HepG2 (cell line): ENCODE measurements at regions not wholly inside any gene's neighbourhood (a gene's known extent, or its start where the extent isn't known, plus 50 kb on each side); places are given as distances from the start of the nearest gene placed in this dataset.

Experiments used
- ELK4 ChIP-seq: sonication (generic); formaldehyde crosslinking; IDR thresholded peaks from 2 replicates; pipeline ENCODE4 v1.9.0; 2021; ENCODE audit warnings: missing genetic modification reagents, borderline replicate concordance
- FOXA3 ChIP-seq: IDR thresholded peaks from 2 replicates; pipeline ENCODE4 v1.6.1; 2016; ENCODE audit warnings: missing genetic modification reagents, missing compliant biosample characterization
- KLF12 ChIP-seq: sonication (generic); formaldehyde crosslinking; IDR thresholded peaks from 2 replicates; pipeline ENCODE4 v1.4.0; 2020; ENCODE audit warnings: missing genetic modification reagents, borderline replicate concordance
- MAZ ChIP-seq, 2 experiments: sonication (generic) in 1 of 2; formaldehyde crosslinking in 1 of 2; IDR thresholded peaks; 2 replicates each; pipeline versions ENCODE4 v1.5.0 to v1.6.1; 2012 to 2020; ENCODE audit warnings: low read depth in 2 of 2, mild to moderate bottlenecking in 2 of 2, borderline replicate concordance in 1 of 2, improper control_type of control experiment in 1 of 2, low read length in 1 of 2, missing genetic modification reagents in 1 of 2, moderate library complexity in 1 of 2
- PITX1 ChIP-seq: sonication (generic); formaldehyde crosslinking; IDR thresholded peaks from 2 replicates; pipeline ENCODE4 v1.5.1; 2020; ENCODE audit warnings: mild to moderate bottlenecking, missing genetic modification reagents
- RFXANK ChIP-seq: IDR thresholded peaks from 2 replicates; pipeline ENCODE4 v1.6.1; 2016
- SYNCRIP ChIP-seq: fragments of 200-400 bp; formaldehyde crosslinking; IDR thresholded peaks from 2 replicates; pipeline ENCODE4 v1.6.1; 2018; ENCODE audit warnings: mild to moderate bottlenecking, low read depth, low read length; ENCODE audit not compliant: insufficient read depth
- TFDP1 ChIP-seq: IDR thresholded peaks from 2 replicates; pipeline ENCODE4 v1.6.1; 2016; ENCODE audit warnings: missing compliant biosample characterization, missing genetic modification reagents, borderline replicate concordance
- TSC22D2 ChIP-seq: sonication (generic); formaldehyde crosslinking; IDR thresholded peaks from 2 replicates; pipeline ENCODE4 v1.5.1; 2020; ENCODE audit warnings: missing genetic modification reagents, mild to moderate bottlenecking, borderline replicate concordance
- XRCC5 ChIP-seq: fragments of 200-400 bp; formaldehyde crosslinking; optimal IDR thresholded peaks from 2 replicates; pipeline ENCODE3; 2017; ENCODE audit warnings: mild to moderate bottlenecking, low read length
- ZBTB46 ChIP-seq: sonication (generic); formaldehyde crosslinking; IDR thresholded peaks from 2 replicates; pipeline ENCODE4 v1.4.0; 2020; ENCODE audit warnings: mild to moderate bottlenecking, missing genetic modification reagents, borderline replicate concordance
- ZGPAT ChIP-seq: IDR thresholded peaks from 2 replicates; pipeline ENCODE4 v1.6.1; 2016; ENCODE audit warnings: mild to moderate bottlenecking
- ZMYM4 ChIP-seq: sonication (generic); formaldehyde crosslinking; IDR thresholded peaks from 2 replicates; pipeline ENCODE4 v1.8.1; 2023; ENCODE audit warnings: mild to moderate bottlenecking, missing genetic modification reagents
- ZNF264 ChIP-seq: sonication (generic); formaldehyde crosslinking; IDR thresholded peaks from 2 replicates; pipeline ENCODE4 v1.4.0; 2020; ENCODE audit warnings: missing genetic modification reagents
- ZNF350 ChIP-seq: sonication (generic); formaldehyde crosslinking; IDR thresholded peaks from 2 replicates; pipeline ENCODE4 v1.4.0; 2020; ENCODE audit warnings: mild to moderate bottlenecking, low read depth, missing genetic modification reagents, borderline replicate concordance
- ZNF367 ChIP-seq: sonication (generic); formaldehyde crosslinking; IDR thresholded peaks from 2 replicates; pipeline ENCODE4 v1.4.0; 2020; ENCODE audit warnings: missing genetic modification reagents, borderline replicate concordance
- ZNF414 ChIP-seq: sonication (generic); formaldehyde crosslinking; IDR thresholded peaks from 2 replicates; pipeline ENCODE4 v1.5.0; 2020; ENCODE audit warnings: missing genetic modification reagents
- ZNF503 ChIP-seq: sonication (generic); formaldehyde crosslinking; IDR thresholded peaks from 2 replicates; pipeline ENCODE4 v1.4.0; 2020; ENCODE audit warnings: missing genetic modification reagents
- ZNF558 ChIP-seq: sonication (generic); formaldehyde crosslinking; IDR thresholded peaks from 2 replicates; pipeline ENCODE4 v1.9.0; 2022; ENCODE audit warnings: mild to moderate bottlenecking, missing genetic modification reagents, borderline replicate concordance
- ZNF747 ChIP-seq: sonication (generic); formaldehyde crosslinking; IDR thresholded peaks from 2 replicates; pipeline ENCODE4 v1.8.1; 2023; ENCODE audit warnings: missing genetic modification reagents, mild to moderate bottlenecking, borderline replicate concordance

GRCh38 chr6:26286168-26286877 lies 78.7 kb upstream of the BTN3A2 start (continued):
- TF ChIP-seq ZNF367 (CRISPR knock-in tag) (no peak), RFXANK (CRISPR knock-in tag) (0 out of 2 replicates have a peak, but pooled peaks have one; percentile 27), MAZ (IDR thresholded peaks at IDR 0.05; ENCODE audit: borderline replicate concordance, low read depth, low read length) (0 out of 2 replicates have a peak, but pooled peaks have one; percentile 28), MAZ (CRISPR knock-in tag; IDR thresholded peaks at IDR 0.05; ENCODE audit: low read depth) (no peak), SYNCRIP (no peak), ZNF350 (CRISPR knock-in tag) (0 out of 2 replicates have a peak, but pooled peaks have one; percentile 33), TFDP1 (CRISPR knock-in tag) (peak; percentile 36; the same call in 1 of the 2 replicates), ZNF558 (no peak), KLF12 (CRISPR knock-in tag) (no peak), ZNF747 (CRISPR knock-in tag) (no peak), ZNF414 (CRISPR knock-in tag) (no peak), TSC22D2 (CRISPR knock-in tag) (no peak), ZNF264 (CRISPR knock-in tag) (no peak), ZBTB46 (CRISPR knock-in tag) (no peak), ZMYM4 (peak; percentile 53; the same call in 1 of the 2 replicates), XRCC5 (no peak), PITX1 (peak; percentile 30), FOXA3 (CRISPR knock-in tag) (peak; percentile 51), ZNF503 (peak; percentile 47; the same call in 1 of the 2 replicates), ELK4 (CRISPR knock-in tag) (no peak), ZGPAT (peak; percentile 27; the same call in 1 of the 2 replicates)
